Lung microvascular endothelial cell (primary cell): ENCODE measurements at regions not wholly inside any gene's neighbourhood (a gene's known extent, or its start where the extent isn't known, plus 50 kb on each side); places are given as distances from the start of the nearest gene placed in this dataset.

Source experiments
- DNase-seq, 2 donors: peaks; one replicate each; pipeline versions ENCODE4 v3.0.0 to v3.0.0-alpha.2; 2010; ENCODE audit warnings: low read depth in 2 of 2

DNA sequence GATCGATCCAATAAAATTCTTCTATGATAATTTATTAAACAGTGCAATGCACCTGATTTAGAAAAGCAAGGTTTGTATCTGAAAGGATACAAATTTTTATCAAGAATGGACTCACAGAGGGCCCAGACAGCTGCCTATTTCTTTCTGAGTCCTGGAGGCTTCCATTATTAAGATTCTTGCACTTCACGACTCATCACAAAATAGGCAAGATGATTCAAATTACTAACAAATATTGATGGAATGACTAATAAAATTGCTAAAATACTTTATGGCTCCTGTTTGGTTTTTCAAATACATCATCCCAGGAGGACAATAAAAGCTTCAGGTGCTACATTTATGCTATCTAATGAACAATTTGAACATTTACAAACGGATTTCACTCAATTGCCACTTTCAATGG is 483.0 kb upstream of the AGTR1 start:
- DNase-seq = no peak

- DNase-seq = no peak
Observed at GRCh38 chr3:148217317-148217716, 480.4 kb upstream of the AGTR1 start.

GRCh38 chr3:148218222-148218621 is 479.5 kb upstream of the AGTR1 start:
- DNase-seq = no peak

GRCh38 chr3:148219999-148220398 is 477.7 kb upstream of the AGTR1 start:
- DNase-seq = no peak

- no peak for DNase-seq
Observed at GRCh38 chr3:148221303-148221702, 476.4 kb upstream of the AGTR1 start.

GRCh38 chr3:148223266-148223665 is 474.4 kb upstream of the AGTR1 start:
- no peak for DNase-seq

DNA sequence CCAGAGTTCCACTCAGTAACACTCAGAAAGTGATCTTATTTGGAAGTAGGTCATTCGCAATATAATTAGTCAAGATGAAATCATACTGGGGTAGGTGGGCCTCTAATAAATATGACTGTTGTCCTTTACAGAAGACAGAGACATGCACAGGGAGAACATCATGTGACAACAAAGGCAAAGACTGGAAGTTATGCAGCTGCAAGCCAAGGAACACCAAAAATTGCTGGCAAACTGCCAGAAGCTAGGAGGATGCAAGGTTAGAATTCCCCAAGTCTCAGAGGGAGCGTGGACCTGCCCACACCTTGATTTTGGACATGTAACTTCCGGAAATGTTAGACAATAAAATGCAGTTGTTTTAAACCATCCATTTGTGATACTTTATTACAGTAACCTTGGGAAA is 471.5 kb upstream of the AGTR1 start:
- no peak for DNase-seq

GRCh38 chr3:148227534-148227933 is 470.2 kb upstream of the AGTR1 start:
- DNase-seq = no peak

DNA sequence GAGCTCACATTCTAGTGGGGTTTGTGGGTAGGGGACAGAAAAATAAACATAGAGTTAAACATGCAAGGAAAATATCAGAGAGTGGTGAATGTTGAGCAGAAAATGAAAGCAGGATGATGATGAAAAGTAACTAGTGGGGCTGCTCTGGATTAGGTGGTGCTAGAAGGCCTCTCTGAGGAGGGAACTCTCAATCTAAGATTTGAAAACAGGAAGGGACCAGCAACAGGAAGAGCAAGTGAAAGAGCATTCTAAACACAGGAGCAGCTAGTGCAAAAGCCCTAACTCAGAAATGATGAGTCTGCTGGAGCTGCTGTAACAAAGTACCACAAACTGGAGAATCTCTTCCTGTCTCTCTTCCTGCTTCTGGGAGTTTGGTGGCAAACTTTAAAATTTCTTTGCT is 468.6 kb upstream of the AGTR1 start:
- no peak for DNase-seq

- DNase-seq = no peak
Observed at GRCh38 chr3:148230473-148230872, 467.2 kb upstream of the AGTR1 start.

- no peak for DNase-seq
Observed at GRCh38 chr3:148232389-148232788, 465.3 kb upstream of the AGTR1 start.

DNA sequence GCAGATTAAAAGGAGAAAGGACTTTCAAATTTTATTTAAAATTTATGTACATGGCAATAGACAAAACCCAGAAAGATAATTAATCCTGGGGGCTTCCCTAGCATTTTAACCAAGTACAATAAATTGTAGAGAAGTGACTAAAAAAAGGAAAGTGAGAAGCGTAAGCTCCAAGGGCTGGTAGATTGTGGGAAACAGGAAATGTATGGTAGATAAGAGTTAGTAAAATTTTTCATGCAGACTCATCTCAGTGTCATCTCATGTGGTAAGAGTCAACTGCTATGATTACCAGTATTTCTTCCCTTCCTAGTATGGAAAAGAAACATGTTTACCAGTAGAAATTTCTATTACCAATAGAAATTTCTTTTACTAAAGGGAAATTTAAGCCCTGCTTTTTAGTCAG is 464.3 kb upstream of the AGTR1 start:
- no peak for DNase-seq

GRCh38 chr3:148234536-148234935 is 463.2 kb upstream of the AGTR1 start:
- DNase-seq = no peak

GRCh38 chr3:148235566-148235965 is 462.1 kb upstream of the AGTR1 start:
- DNase-seq = no peak

- DNase-seq = no peak
Observed at GRCh38 chr3:148238421-148238821, 459.3 kb upstream of the AGTR1 start.

DNA sequence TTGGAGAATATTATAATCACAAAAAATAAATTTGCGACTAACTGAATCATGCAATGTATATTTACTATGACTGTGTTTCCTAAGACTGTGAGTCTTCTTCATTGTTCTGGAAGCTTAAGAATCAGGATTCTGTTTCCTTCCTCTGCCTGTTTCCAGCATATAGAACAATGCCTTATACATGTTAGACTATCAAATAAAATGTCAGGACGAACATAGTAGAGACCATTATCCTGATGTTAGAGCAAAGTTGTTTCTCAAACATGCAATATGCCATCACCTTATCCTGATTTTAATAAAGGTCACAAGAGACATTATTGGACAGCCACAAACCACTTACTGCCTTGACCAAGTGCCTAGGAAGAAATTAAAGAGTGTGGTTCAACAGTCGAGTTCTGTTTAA is 457.4 kb upstream of the AGTR1 start:
- no peak for DNase-seq

- no peak for DNase-seq
Observed at GRCh38 chr3:148243609-148244008, 454.1 kb upstream of the AGTR1 start.

GRCh38 chr3:148246291-148246923 is 451.3 kb upstream of the AGTR1 start:
- no peak for DNase-seq

DNA sequence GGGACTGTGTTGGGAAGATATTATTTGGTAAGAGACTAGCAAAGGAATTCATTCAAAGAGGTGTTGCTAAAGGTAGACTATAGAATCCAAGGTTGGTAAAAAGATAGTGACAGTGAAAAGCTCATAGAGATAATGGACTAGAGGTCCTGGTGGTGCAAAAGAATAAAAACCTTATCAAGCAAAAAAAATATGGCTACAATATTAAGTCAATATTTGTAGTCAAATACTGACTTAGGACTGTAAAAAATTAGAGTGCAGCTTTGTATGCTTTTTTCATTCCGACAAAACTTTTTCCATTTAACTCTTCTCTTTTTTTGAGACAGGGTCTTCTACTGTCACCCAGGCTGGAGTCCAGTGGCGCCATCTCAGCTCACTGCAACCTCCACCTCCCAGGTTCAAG is 444.0 kb upstream of the AGTR1 start:
- DNase-seq = no peak

DNA sequence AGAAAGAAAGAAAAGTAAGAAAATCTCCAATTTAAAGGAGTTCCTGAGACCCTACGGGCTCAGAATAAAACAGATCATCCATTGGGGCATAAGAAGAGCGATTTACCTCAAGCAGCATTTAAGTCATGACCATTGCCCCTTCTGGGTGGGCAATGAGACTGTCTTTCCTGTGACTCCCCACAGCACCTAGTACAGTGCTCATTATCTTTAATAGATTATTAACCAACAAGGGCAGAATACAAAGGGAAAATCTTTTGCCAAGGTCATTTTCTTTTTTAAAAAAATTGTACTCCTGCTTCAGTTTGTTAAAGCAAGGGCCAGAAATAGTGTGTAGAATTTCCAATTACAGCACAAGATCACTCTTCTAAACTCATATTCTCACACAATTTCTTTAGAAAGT is 443.3 kb upstream of the AGTR1 start:
- DNase-seq = no peak

DNA sequence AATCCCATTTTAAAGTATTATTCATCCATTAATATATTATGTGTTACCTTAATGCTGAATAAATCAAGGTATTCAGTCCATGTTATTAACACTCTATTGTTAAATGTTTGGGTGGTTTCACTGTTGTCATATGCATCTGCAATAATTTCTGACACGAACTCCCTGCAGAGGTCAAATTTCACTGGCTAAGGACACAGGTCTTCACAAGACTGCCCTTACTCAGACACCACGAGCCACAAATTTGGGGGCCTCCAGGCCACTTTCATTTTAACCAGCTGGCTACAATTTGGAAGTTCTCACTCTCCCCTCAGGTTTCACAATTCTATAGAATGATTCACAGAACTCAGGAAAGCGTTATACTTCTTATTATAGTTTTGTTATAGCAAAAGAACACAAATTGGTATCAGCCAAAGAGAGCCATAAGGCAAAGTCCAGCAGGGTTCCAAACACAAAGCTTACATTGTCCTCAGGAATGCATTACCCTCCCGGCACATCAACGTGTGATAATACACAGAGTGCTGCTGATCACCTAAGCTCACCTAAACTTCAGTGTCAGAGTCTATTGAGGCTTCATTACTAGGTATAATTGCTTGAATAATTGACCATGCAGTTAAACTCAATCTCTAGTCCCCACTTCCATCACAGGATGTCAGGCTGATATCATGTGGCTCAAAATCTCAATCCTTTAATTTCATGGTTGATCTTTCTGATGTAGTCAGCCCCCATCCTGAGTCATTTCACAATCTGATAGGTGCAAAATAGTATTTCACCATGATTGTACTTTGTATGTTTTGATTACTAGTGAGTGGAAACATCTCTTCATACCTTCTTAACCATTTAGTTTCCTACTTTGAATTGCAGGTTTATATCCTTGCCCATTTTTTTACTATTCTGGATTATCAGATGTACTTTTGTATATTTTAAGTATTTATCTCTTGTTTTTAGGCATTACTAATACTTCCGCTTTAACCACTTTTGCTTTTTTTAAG is 441.4 kb upstream of the AGTR1 start:
- no peak for DNase-seq

GRCh38 chr3:148262980-148263379 is 434.7 kb upstream of the AGTR1 start:
- DNase-seq = no peak

DNA sequence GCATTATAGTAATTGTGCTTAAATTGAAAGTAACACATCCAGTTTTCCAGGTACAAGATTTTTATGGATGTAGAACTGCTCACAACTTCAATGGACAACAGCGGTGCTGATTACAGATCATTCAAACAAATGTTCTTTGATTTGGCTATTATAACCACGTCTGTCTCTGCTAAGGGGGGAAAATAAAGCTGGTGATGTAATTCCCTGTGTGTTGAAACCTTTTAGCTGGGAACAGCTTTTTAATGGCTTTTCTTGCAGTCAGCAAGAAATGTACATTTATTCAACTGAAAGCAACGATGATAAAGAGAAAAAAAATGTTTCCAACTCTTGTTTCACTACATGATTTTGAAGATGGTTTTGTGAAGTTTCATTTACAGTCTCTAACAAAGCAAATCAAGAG is 431.9 kb upstream of the AGTR1 start:
- DNase-seq = no peak
